ENCODE measurements at regions not wholly inside any gene's neighbourhood (a gene's known extent, or its start where the extent isn't known, plus 50 kb on each side); places are given as distances from the start of the nearest gene placed in this dataset.
A peak's percentile ranks its signal among the peaks of the same experiment; 100 is the strongest.

DNA sequence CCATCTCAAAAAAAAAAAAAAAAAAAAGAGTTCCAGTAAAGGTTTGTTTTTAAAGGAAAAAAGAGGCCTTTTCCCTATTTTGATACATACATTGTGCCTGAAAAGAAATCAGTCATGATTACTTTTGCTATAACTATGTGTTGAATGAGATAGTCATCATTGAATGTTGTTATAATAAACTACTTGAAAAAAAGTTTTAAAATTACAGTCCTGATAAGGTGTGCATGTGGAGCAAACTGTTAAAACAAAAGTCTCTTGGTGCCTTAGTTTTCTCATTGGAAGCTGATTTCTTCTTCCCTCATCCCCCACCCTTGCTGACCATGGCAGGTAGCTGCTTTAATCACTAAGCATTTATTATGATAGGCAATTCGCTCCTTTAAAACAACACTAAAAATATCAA, 172.3 kb upstream of the TBCA start:
- DNase-seq, result no peak

- DNase-seq, result no peak
Measured at GRCh38 chr5:77947041-77947428, 170.9 kb upstream of the TBCA start.

- DNase-seq, result no peak
Measured at GRCh38 chr5:77946381-77947040, 170.4 kb upstream of the TBCA start.

- DNase-seq, result no peak
Measured at GRCh38 chr5:77945874-77946273, 169.7 kb upstream of the TBCA start.

- no peak for DNase-seq
Measured at GRCh38 chr5:77944757-77945340, 168.7 kb upstream of the TBCA start.

DNA sequence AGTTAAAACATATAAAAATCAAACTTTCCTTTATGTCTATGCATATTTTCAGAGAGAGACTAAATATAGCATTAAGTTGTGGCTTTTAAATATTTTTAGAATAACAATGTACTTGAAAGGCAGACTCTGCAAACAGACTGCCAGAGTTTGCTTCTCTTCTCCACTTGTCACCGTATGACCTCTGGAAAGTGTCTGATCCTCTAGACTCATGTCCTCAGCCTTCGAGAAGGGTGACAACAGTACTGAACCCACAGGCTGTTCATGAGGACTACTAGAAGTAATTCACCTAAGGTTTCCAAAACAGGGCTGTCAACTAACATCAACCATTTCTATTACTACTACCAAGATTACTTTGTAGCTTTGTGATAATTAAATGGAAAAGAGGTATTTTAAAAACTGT, 167.7 kb upstream of the TBCA start:
- no peak for DNase-seq

- no peak for DNase-seq
Measured at GRCh38 chr5:77942578-77943239, 166.6 kb upstream of the TBCA start.

DNA sequence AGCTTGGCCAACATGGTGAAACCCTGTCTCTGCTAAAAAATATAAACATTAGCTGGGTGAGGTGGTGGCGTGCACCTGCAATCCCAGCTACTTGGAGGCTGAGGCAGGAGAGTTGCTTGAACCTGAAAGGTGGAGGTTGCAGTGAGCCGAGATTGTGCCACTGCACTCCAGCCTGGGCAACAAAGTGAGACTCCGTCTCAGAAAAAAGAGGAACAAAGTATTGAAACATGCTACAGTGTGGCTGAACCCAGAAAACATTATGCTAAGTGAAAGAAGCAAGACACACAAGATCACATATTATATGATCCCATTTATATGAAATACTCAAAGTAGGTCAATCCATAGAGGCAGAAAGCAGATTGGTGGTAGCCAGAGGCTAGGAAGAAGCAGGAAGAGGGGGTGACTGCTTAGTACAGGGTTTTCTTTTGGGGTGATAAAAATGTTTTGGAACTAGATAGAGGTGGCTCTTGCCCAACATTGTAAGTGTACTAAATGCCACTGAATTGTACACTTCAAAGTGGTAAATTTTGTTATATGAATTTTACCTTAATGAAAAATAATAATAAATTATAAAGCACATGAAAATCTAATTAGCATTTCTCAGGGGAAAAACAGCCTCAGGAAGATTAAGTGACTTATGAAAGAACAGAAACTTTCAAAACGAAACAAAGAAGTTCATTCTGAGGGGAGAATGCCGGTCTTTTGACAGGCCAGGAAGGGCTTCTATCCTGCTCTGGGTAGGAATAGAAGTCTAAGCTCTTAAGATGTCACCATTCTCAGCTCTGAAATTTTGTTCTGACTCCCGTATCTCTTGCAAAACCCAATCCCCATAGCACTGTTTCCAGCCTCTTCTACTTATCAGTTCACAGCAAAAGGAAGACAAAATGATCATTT, 161.1 kb upstream of the TBCA start:
- no peak for DNase-seq

- DNase-seq, result no peak
Measured at GRCh38 chr5:77936365-77936693, 160.2 kb upstream of the TBCA start.

DNA sequence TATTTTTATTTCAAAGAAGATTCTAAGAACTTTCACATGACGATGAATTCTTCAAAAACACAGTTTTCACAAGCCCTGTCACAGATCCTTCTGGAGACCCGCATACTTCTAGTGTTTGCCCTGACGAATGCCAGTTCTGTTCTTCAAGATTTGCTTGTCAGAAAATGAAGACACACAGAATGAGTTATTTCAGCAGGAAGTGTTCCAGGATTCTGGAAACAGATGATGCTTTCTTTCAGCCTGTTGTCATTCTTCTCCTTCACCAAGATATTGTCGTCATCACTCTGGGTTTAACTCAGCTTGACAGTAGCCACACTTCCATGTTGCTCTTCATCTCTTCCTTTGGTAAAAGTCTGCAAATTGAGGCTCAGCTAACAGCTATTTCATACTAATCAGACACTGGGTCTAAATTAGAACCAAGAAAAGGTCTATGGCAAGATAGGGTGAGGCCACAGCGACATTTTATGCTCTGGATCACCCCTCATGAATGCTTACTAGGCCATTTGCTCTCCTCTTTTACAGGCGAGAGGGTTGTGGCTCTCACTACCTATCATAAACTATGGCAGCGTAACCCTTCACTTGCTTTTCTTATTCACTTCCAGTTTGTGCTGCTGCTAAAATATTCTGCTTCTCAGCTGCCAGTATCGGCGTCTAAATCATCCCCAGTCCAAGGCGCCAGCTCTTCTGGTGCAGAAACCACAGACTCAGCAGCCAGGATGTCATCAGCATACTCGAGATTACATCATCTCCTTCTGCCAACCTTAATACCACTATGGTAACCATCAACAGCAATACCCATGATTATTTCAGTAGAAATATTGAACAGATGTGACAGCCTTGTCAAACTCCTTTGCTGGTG, 159.6 kb upstream of the TBCA start:
- peak; percentile 15 to 20 for DNase-seq

GRCh38 chr5:77928776-77929300, 152.7 kb upstream of the TBCA start:
- no peak for DNase-seq

DNA sequence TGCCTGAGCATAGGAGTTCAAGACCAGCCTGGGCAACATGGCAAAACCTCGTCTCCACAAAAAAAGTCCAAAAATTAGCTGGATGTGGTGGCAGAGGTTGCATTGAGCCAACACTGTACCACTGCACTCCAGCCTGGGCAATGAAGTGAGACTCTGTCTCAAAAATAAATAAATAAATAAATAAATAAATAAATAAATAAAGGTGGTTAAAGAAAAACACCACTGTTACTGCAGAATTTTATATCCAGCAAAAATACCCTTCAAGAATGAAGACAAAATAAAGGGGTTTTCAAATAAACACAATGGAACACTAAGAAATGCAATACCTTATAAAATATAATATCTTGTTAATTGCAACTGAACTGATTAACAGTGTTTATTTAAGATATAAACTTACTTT, 150.2 kb upstream of the TBCA start:
- DNase-seq, result no peak

GRCh38 chr5:77925503-77925902, 149.4 kb upstream of the TBCA start:
- DNase-seq, result no peak

GRCh38 chr5:77924081-77924480, 147.9 kb upstream of the TBCA start:
- no peak for DNase-seq

DNA sequence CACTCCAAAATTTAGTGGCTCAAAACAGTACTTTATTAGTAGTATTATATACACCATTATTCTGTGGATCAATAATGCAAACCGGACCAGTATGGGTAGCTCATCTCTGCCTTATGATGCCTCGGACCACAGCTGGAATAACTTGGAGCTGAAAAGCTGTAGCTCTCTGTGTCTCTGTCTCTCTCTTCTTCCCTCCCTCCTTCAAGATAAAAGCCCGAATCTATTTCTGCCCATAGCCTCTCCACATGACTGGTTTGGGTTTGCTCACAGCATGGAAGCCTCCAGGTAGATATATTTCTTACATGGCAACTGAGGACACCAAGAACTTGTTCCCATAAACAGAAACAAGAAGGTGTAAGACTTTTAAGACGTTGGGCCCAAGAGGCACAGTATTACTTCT, 147.5 kb upstream of the TBCA start:
- DNase-seq, result no peak

DNA sequence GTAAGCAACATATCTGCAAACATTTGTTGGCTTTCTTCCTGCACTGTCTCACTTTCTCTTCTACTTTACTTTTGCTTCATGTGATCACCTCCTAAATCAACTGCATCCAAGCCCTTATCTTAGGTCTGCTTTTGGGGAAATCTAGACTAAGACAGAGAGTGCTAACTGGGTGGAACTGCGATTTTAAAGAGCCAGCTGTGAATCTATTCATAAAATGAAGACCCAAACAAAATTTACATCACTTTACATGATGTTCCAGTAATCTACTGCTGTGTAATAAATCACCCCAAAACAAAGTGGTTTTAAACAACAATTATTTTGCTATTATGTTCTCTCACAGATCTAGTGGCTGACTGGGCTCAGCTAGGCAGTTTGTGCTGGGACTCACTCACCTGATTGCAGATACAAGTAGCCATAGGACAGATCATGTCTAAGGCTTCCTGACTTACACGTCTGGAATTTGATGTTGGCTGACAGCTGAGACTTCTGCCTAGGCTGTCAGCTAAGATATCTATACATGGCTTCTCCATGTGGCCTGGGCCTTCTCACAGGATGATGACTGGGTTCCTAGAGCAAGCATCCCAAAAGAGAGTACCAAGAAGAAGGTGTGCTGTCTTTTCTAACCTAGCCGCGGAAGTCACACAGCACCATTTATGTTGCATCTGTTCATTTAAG, 145.1 kb upstream of the TBCA start:
- no peak for DNase-seq

GRCh38 chr5:77920359-77921058, 144.4 kb upstream of the TBCA start:
- DNase-seq, result no peak

GRCh38 chr5:77915346-77915745, 139.2 kb upstream of the TBCA start:
- no peak for DNase-seq

- DNase-seq, result no peak
Measured at GRCh38 chr5:77912721-77913120, 136.6 kb upstream of the TBCA start.

DNA sequence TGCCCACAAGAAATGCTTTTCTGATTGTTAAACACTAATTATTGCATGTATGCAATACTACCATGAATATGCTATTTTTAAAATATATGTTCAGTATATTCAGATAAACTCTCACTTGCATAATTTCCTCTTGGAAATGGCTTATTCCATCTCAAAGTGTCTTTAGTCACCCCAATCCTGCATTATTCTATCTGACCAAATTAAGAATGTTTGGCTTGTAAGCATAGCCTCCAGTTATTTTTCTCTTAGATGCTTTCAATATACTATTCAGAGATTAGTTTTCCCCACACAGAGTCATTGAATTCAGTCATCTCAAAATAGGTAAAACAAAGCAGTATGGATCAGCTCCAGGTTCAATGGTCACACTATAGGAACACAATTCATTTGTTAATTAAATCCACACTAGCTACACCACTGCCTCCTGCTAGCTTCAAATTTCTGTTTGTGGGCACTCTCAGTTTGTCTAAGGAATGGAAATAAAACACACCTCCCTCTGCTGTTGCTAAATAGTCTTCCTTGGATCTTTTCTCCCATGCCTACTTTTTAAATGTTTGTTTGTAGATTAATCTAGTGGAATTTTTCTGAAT, 134.6 kb upstream of the TBCA start:
- DNase-seq, result no peak

- no peak for DNase-seq
Measured at GRCh38 chr5:77909237-77909636, 133.1 kb upstream of the TBCA start.
